ENCODE measurements at regions not wholly inside any gene's neighbourhood (a gene's known extent, or its start where the extent isn't known, plus 50 kb on each side); places are given as distances from the start of the nearest gene placed in this dataset.

GRCh38 chr6:66605971-66606370 lies 898.9 kb upstream of the EYS start:
- no peak overlapping the region for H2BK20ac ChIP-seq (ENCODE audit: low read length)
- no peak overlapping the region for H2BK5ac ChIP-seq (ENCODE audit: low read depth, low read length)
- no peaks in the 10 kb centered on the region for H3K27me3 ChIP-seq (replicated peaks in 1 of 4; ENCODE audit: control insufficient read depth in 3 of 4, extremely low read depth in 1 of 4, insufficient read depth in 3 of 4, low read length in 3 of 4)
- no peak overlapping the region for H3K18ac ChIP-seq (ENCODE audit: extremely low read depth, low read length)
- no peaks in the 10 kb centered on the region for H3K36me3 ChIP-seq (ENCODE audit: control insufficient read depth in 2 of 4, insufficient read depth in 4 of 4, low read length in 3 of 4)
- H3K23me2 ChIP-seq (ENCODE audit: low read depth, low read length): no peaks in the 10 kb centered on the region
- no peak overlapping the region for H3K4ac ChIP-seq (replicated peaks; ENCODE audit: insufficient read length, low read depth, low read length)
- no peak overlapping the region for H4K5ac ChIP-seq (ENCODE audit: insufficient read length, low read depth, low read length)
- H3K79me1 ChIP-seq (ENCODE audit: low read depth, low read length): no peaks in the 10 kb centered on the region
- H2BK15ac ChIP-seq (ENCODE audit: low read length): no peak overlapping the region
- H4K91ac ChIP-seq (replicated peaks; ENCODE audit: insufficient read length, low read length): no peak overlapping the region
- no peak overlapping the region for H3K9ac ChIP-seq (replicated peaks in 1 of 4; ENCODE audit: extremely low read depth in 1 of 4, low read depth in 3 of 4, low read length in 3 of 4)
- H3K9me3 ChIP-seq (ENCODE audit: insufficient read depth in 2 of 2, low read depth in 1 of 2, low read length in 1 of 2): no peaks in the 10 kb centered on the region
- ChIA-PET POLR2A (ENCODE audit: partially characterized antibody) (no interaction called here), CTCF (ENCODE audit: partially characterized antibody) (no interaction called here)
- FAIRE-seq: no peak
- H4K20me1 ChIP-seq (replicated peaks in 1 of 2; ENCODE audit: control insufficient read depth in 1 of 2, insufficient read depth in 2 of 2, low read length in 2 of 2): no peaks in the 10 kb centered on the region
- H2BK120ac ChIP-seq (replicated peaks; ENCODE audit: low read depth, low read length): no peak overlapping the region
- no peak overlapping the region for H2AFZ ChIP-seq (ENCODE audit: low read length)
- no peak overlapping the region for H2BK12ac ChIP-seq (ENCODE audit: low read depth, low read length)
- no peak overlapping the region for H3K56ac ChIP-seq (replicated peaks; ENCODE audit: insufficient read length, low read depth, low read length)
- H3K4me2 ChIP-seq (ENCODE audit: insufficient read depth in 1 of 2, low read depth in 2 of 2, low read length in 2 of 2): no peak overlapping the region
- no peaks in the 10 kb centered on the region for H3K4me1 ChIP-seq (replicated peaks in 1 of 4; ENCODE audit: control insufficient read depth in 3 of 4, insufficient read depth in 4 of 4, low read length in 3 of 4)
- WGBS, 2 experiments (ENCODE audit: extremely low coverage in 1 of 2, insufficient coverage in 1 of 2, insufficient read length in 1 of 2, insufficient replicate concordance in 2 of 2, low coverage in 1 of 2, low lambda C conversion rate in 2 of 2, missing lambda C conversion rate in 1 of 2): 92% methylated on average over 1 of the region's 1 CpG; no CpG with 5 or more reads in 1 of the 2 experiments
- no peak overlapping the region for H3K23ac ChIP-seq (ENCODE audit: insufficient read length)
- H3K4me3 ChIP-seq (ENCODE audit: extremely low read depth in 1 of 4, insufficient read depth in 2 of 4, low read depth in 3 of 4, low read length in 4 of 4): no peak overlapping the region
- H2AK5ac ChIP-seq (ENCODE audit: low read depth, low read length): no peak overlapping the region
- no peak overlapping the region for H3K14ac ChIP-seq (ENCODE audit: insufficient read length)
- no peak overlapping the region for H3K27ac ChIP-seq (ENCODE audit: low read depth, low read length)
- H4K8ac ChIP-seq (ENCODE audit: extremely low read depth, insufficient read depth, low read length): no peak overlapping the region
- no peaks in the 10 kb centered on the region for H3K79me2 ChIP-seq (ENCODE audit: control insufficient read depth in 1 of 2, insufficient read depth in 2 of 2, low read length in 2 of 2)
- no peak for DNase-seq (ENCODE audit: low read depth in 1 of 2, low spot score in 2 of 2)
- TF ChIP-seq USF2 (IDR thresholded peaks at IDR 0.05; ENCODE audit: low read length) (no peak), GTF2F1 (IDR thresholded peaks at IDR 0.05; ENCODE audit: borderline replicate concordance, low read depth, low read length) (no peak), TAF1 (IDR thresholded peaks at IDR 0.05; ENCODE audit: low read depth, low read length) (no peak), KDM1A (IDR thresholded peaks at IDR 0.05; ENCODE audit: borderline replicate concordance, low read length) (no peak), JUN (IDR thresholded peaks at IDR 0.05; ENCODE audit: low read depth, low read length) (no peak), CHD2 (IDR thresholded peaks at IDR 0.05; ENCODE audit: low read length) (no peak), RAD21 (IDR thresholded peaks at IDR 0.05 in 1 of 2, conservative IDR thresholded peaks at IDR 0.05 in 1 of 2; ENCODE audit: low read depth in 2 of 2, low read length in 2 of 2) (no peak), SIX5 (IDR thresholded peaks at IDR 0.05; ENCODE audit: low read depth, low read length) (no peak), RNF2 (IDR thresholded peaks at IDR 0.05; ENCODE audit: borderline replicate concordance, low read depth, low read length, missing control alignments, poor library complexity, severe bottlenecking) (no peak), KDM5A (IDR thresholded peaks at IDR 0.05; ENCODE audit: low read length) (no peak), HDAC2 (IDR thresholded peaks at IDR 0.05; ENCODE audit: borderline replicate concordance in 1 of 2, low read depth in 2 of 2, low read length in 2 of 2) (no peak), MAX (IDR thresholded peaks at IDR 0.05) (no peak), FOSL1 (IDR thresholded peaks at IDR 0.05; ENCODE audit: insufficient read depth, low read depth, low read length) (no peak)

Data from H1 (cell line).